ENCODE measurements at regions not wholly inside any gene's neighbourhood (a gene's known extent, or its start where the extent isn't known, plus 50 kb on each side); places are given as distances from the start of the nearest gene placed in this dataset.

DNA sequence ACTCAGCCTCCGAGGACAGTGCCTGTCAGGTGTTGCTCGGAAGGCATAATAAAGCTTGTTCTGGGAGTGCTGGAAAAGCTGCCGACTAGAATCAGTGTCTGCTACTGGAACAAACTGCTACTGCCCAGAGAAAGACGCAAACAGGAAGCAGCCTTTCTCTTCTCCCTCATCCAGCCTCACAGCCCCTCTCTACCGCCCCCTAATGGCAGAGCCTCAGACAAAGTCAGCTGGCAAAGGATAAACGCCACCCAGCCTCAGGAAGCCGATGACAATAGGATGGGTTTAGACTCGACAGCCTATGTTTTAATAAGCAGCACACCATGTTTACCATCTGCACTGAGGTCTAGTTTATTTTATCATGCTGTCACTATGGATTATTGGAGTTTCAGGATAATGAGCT lies 169.5 kb upstream of the LYZL1 start:
- no peak overlapping the region for H3K9ac ChIP-seq (ENCODE audit: low read depth, low read length, poor library complexity, severe bottlenecking)
- TF ChIP-seq EZH2phosphoT487 (IDR thresholded peaks at IDR 0.05; ENCODE audit: borderline replicate concordance) = no peak
- TF ChIP-seq, protein P1, sequence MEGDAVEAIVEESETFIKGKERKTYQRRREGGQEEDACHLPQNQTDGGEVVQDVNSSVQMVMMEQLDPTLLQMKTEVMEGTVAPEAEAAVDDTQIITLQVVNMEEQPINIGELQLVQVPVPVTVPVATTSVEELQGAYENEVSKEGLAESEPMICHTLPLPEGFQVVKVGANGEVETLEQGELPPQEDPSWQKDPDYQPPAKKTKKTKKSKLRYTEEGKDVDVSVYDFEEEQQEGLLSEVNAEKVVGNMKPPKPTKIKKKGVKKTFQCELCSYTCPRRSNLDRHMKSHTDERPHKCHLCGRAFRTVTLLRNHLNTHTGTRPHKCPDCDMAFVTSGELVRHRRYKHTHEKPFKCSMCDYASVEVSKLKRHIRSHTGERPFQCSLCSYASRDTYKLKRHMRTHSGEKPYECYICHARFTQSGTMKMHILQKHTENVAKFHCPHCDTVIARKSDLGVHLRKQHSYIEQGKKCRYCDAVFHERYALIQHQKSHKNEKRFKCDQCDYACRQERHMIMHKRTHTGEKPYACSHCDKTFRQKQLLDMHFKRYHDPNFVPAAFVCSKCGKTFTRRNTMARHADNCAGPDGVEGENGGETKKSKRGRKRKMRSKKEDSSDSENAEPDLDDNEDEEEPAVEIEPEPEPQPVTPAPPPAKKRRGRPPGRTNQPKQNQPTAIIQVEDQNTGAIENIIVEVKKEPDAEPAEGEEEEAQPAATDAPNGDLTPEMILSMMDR (conservative IDR thresholded peaks at IDR 0.05; ENCODE audit: low read length) = peak; percentile 52
- no peaks in the 10 kb centered on the region for H3F3A ChIP-seq (ENCODE audit: low read depth)
- H3K36me3 ChIP-seq (ENCODE audit: insufficient read depth, low read length) = no peaks in the 10 kb centered on the region
- H3K9me2 ChIP-seq (replicated peaks; ENCODE audit: low read depth, low read length) = no peaks in the 10 kb centered on the region
- no peaks in the 10 kb centered on the region for H3K27me3 ChIP-seq (ENCODE audit: insufficient read depth, low read length, poor library complexity, severe bottlenecking)
- no peak overlapping the region for H3K4me2 ChIP-seq (ENCODE audit: low read depth, low read length, poor library complexity, severe bottlenecking)
- no peak overlapping the region for H2AFZ ChIP-seq (ENCODE audit: low read length)
- H3K9me3 ChIP-seq (ENCODE audit: insufficient read depth, low read depth, low read length) = 0 out of 2 replicates have a peak, but pooled peaks cover 13% of the 10 kb centered on the region
- no peaks in the 10 kb centered on the region for H3K4me1 ChIP-seq (ENCODE audit: insufficient read depth, low read length, poor library complexity, severe bottlenecking)
- H3K79me2 ChIP-seq (ENCODE audit: insufficient read depth, low read length) = no peaks in the 10 kb centered on the region
- no peaks in the 10 kb centered on the region for H4K20me1 ChIP-seq (ENCODE audit: insufficient read depth, low read length, poor library complexity, severe bottlenecking)
- H3K4me3 ChIP-seq (ENCODE audit: low read length, poor library complexity, severe bottlenecking) = no peak overlapping the region

DNA sequence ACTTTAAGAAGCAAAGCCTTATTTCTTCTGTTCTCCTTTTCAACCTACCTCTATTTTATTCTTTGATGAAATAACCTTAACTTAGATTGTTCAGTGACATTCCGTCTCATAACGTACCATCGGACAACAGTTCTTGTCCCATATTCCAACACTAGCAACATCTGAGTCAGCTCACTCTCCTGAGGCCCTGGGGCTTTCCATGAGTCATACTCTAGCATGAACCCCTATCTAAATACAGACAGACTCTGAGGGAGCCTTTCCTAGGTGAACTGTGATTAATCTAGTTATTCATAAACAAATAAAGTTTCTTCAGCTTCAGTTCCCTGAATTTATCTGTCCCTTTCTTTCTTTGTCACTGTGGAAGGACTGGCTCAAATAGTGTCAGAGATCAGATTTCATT lies 168.7 kb upstream of the LYZL1 start:
- TF ChIP-seq, protein P1 (conservative IDR thresholded peaks at IDR 0.05; ENCODE audit: low read length) = no peak
- no peak for TF ChIP-seq EZH2phosphoT487 (IDR thresholded peaks at IDR 0.05; ENCODE audit: borderline replicate concordance)
- H3K79me2 ChIP-seq (ENCODE audit: insufficient read depth, low read length) = no peaks in the 10 kb centered on the region

DNA sequence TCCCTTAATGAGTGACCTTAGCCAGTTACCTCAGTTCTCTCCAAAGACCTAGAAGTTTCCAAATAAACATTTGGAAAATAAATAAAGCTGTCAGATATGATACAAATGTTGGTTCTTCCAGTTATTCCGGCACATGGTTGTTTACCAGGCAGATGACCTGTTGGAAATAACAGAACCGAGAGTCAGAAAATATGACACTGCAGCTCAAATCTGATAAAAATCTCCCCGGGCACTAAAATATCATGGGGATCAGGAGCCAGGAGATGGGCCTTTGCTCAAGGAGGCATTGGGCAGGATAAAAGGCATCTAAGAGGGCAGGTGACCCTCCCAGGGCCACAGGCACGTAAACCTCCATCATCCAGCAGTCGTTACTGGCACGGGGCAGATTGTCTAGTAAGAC lies 164.0 kb upstream of the LYZL1 start:
- Histone ChIP-seq H2AFZ (ENCODE audit: low read length) (no peak overlapping the region), H3K4me3 (ENCODE audit: low read length, poor library complexity, severe bottlenecking) (no peak overlapping the region), H3K9me3 (ENCODE audit: insufficient read depth, low read depth, low read length) (no peaks in the 10 kb centered on the region), H3K4me1 (ENCODE audit: insufficient read depth, low read length, poor library complexity, severe bottlenecking) (no peaks in the 10 kb centered on the region), H3K36me3 (ENCODE audit: insufficient read depth, low read length) (no peaks in the 10 kb centered on the region), H3K79me2 (ENCODE audit: insufficient read depth, low read length) (no peaks in the 10 kb centered on the region), H3F3A (ENCODE audit: low read depth) (no peaks in the 10 kb centered on the region), H3K4me2 (ENCODE audit: low read depth, low read length, poor library complexity, severe bottlenecking) (no peak overlapping the region), H3K27me3 (ENCODE audit: insufficient read depth, low read length, poor library complexity, severe bottlenecking) (no peaks in the 10 kb centered on the region), H4K20me1 (ENCODE audit: insufficient read depth, low read length, poor library complexity, severe bottlenecking) (no peaks in the 10 kb centered on the region), H3K9me2 (replicated peaks; ENCODE audit: low read depth, low read length) (no peaks in the 10 kb centered on the region), H3K9ac (ENCODE audit: low read depth, low read length, poor library complexity, severe bottlenecking) (no peak overlapping the region)
- TF ChIP-seq, protein P1 (conservative IDR thresholded peaks at IDR 0.05; ENCODE audit: low read length) = no peak
- TF ChIP-seq EZH2phosphoT487 (IDR thresholded peaks at IDR 0.05; ENCODE audit: borderline replicate concordance) = no peak

More for the DNA sequence above, 168.7 kb upstream of the LYZL1 start:
- Histone ChIP-seq H3K27me3 (ENCODE audit: insufficient read depth, low read length, poor library complexity, severe bottlenecking) (no peaks in the 10 kb centered on the region), H3K4me3 (ENCODE audit: low read length, poor library complexity, severe bottlenecking) (no peak overlapping the region), H3F3A (ENCODE audit: low read depth) (no peaks in the 10 kb centered on the region), H2AFZ (ENCODE audit: low read length) (no peak overlapping the region), H3K4me2 (ENCODE audit: low read depth, low read length, poor library complexity, severe bottlenecking) (no peak overlapping the region), H3K9ac (ENCODE audit: low read depth, low read length, poor library complexity, severe bottlenecking) (no peak overlapping the region), H4K20me1 (ENCODE audit: insufficient read depth, low read length, poor library complexity, severe bottlenecking) (no peaks in the 10 kb centered on the region), H3K9me2 (replicated peaks; ENCODE audit: low read depth, low read length) (no peaks in the 10 kb centered on the region), H3K36me3 (ENCODE audit: insufficient read depth, low read length) (no peaks in the 10 kb centered on the region), H3K4me1 (ENCODE audit: insufficient read depth, low read length, poor library complexity, severe bottlenecking) (no peaks in the 10 kb centered on the region), H3K9me3 (ENCODE audit: insufficient read depth, low read depth, low read length) (0 out of 2 replicates have a peak, but pooled peaks cover 13% of the 10 kb centered on the region)

Measured in Loucy (cell line).